Endothelial cell of umbilical vein (primary cell): ENCODE measurements at regions not wholly inside any gene's neighbourhood (a gene's known extent, or its start where the extent isn't known, plus 50 kb on each side); places are given as distances from the start of the nearest gene placed in this dataset.

Source experiments
- BruUV-seq: library from RNA; stranded (reverse); fragments of 400-500 nt; replicated peaks from 2 replicates; lab custom pipeline; 2021; lab: Mats Ljungman, UMichigan
- CTCF ChIA-PET: fragments of 300-600, 350-600 bp; sonication (Branson Sonifier 250); formaldehyde crosslinking; loops from one replicate; lab custom pipeline; 2021; ENCODE audit warnings: antibody characterized with exemption, inconsistent platforms; lab: Charles Lee
- POLR2A ChIA-PET: fragments of 300-600, 350-600 bp; sonication (Branson Sonifier 250); formaldehyde crosslinking; loops from one replicate; lab custom pipeline; 2021; ENCODE audit warnings: antibody characterized with exemption, inconsistent platforms; lab: Charles Lee
- DNase-seq: peaks from one replicate; pipeline ENCODE4 v3.0.0-alpha.2; 2011; ENCODE audit warnings: low read depth, low spot score
- FAIRE-seq: peaks from 2 replicates; lab custom pipeline; 2011; peaks lifted over from hg19 to GRCh38; lab: Jason Lieb, UNC
- H2AFZ ChIP-seq: 2 replicates; pipeline ENCODE4 v1.6.0; 2012; ENCODE audit warnings: low read depth, low read length, control low read depth, inconsistent platforms
- H3K27ac ChIP-seq: 2 replicates; pipeline ENCODE4 v1.5.1; 2011; ENCODE audit warnings: low read depth, mild to moderate bottlenecking, control low read depth, low read length, moderate library complexity; ENCODE audit not compliant: insufficient read depth
- H3K27me3 ChIP-seq, 2 experiments: 2 replicates each; pipeline versions ENCODE4 v1.6.0 to v1.6.1; 2011; ENCODE audit warnings: low read length in 2 of 2, mixed read lengths in 1 of 2; ENCODE audit not compliant: control insufficient read depth in 2 of 2, insufficient read depth in 2 of 2
- H3K36me3 ChIP-seq, 2 experiments: 2 replicates in 1 of 2; 3 replicates in 1 of 2; pipeline ENCODE4 v1.5.1; 2011; ENCODE audit warnings: low read length in 2 of 2, mild to moderate bottlenecking in 1 of 2, moderate library complexity in 1 of 2; ENCODE audit not compliant: control insufficient read depth in 2 of 2, insufficient read depth in 2 of 2; ENCODE audit errors: extremely low read depth in 1 of 2
- H3K4me1 ChIP-seq: 3 replicates; pipeline ENCODE4 v1.5.1; 2011; ENCODE audit warnings: mild to moderate bottlenecking, low read length; ENCODE audit not compliant: control insufficient read depth, insufficient read depth; ENCODE audit errors: extremely low read depth
- H3K4me2 ChIP-seq: 2 replicates; pipeline ENCODE4 v1.6.1; 2011; ENCODE audit warnings: low read length, control low read depth, mixed read lengths; ENCODE audit not compliant: insufficient read depth
- H3K4me3 ChIP-seq, 3 experiments: fragments of 200-600 bp in 1 of 3; sonication (generic), shearing (Covaris generic) in 1 of 3; replicated peaks in 1 of 3; 2 replicates each; pipeline ENCODE4 v1.5.1; 2011 to 2016; ENCODE audit warnings: control low read depth in 3 of 3, low read length in 3 of 3, mild to moderate bottlenecking in 2 of 3, inconsistent platforms in 1 of 3, low read depth in 1 of 3, moderate library complexity in 1 of 3; ENCODE audit not compliant: insufficient read depth in 1 of 3
- H3K79me2 ChIP-seq: 2 replicates; pipeline ENCODE4 v1.6.0; 2012; ENCODE audit warnings: low read length, inconsistent platforms; ENCODE audit not compliant: control insufficient read depth, insufficient read depth
- H3K9ac ChIP-seq: replicated peaks from 2 replicates; pipeline ENCODE3; 2011; ENCODE audit warnings: low read length, control low read depth; ENCODE audit not compliant: insufficient read depth; ENCODE audit errors: extremely low read depth
- H3K9me1 ChIP-seq: replicated peaks from 3 replicates; pipeline ENCODE4 v1.6.0; 2011; ENCODE audit warnings: mild to moderate bottlenecking, low read length; ENCODE audit not compliant: control insufficient read depth, insufficient read depth; ENCODE audit errors: extremely low read depth
- H3K9me3 ChIP-seq: replicated peaks from 2 replicates; pipeline ENCODE4 v1.5.1; 2012; ENCODE audit warnings: low read length, inconsistent platforms; ENCODE audit not compliant: control insufficient read depth, insufficient read depth
- H4K20me1 ChIP-seq: replicated peaks from 2 replicates; pipeline ENCODE3; 2011; ENCODE audit warnings: mild to moderate bottlenecking, low read length; ENCODE audit not compliant: control insufficient read depth, insufficient read depth; ENCODE audit errors: extremely low read depth
- CTCF ChIP-seq, 2 donors: IDR thresholded peaks; 1 replicate in 1 of 2; 2 replicates in 1 of 2; pipeline ENCODE4 v1.5.1; 2011; ENCODE audit warnings: low read length in 2 of 2, mild to moderate bottlenecking in 2 of 2, moderate library complexity in 2 of 2, control low read depth in 1 of 2, inconsistent platforms in 1 of 2, low read depth in 1 of 2; ENCODE audit not compliant: insufficient read depth in 1 of 2; ENCODE audit errors: extremely low read depth in 1 of 2
- EZH2 ChIP-seq: IDR thresholded peaks from 2 replicates; pipeline ENCODE4 v1.6.1; 2012; ENCODE audit warnings: borderline replicate concordance, low read depth, mild to moderate bottlenecking, moderate library complexity, low read length, inconsistent platforms; ENCODE audit not compliant: severe bottlenecking
- FOS ChIP-seq: IDR thresholded peaks from 2 replicates; pipeline ENCODE4 v1.6.1; 2011; ENCODE audit warnings: mild to moderate bottlenecking, low read length, moderate library complexity, borderline replicate concordance; ENCODE audit not compliant: insufficient read depth
- GATA2 ChIP-seq: IDR thresholded peaks from 2 replicates; pipeline ENCODE4 v1.7.0; 2011; ENCODE audit warnings: low read depth, mild to moderate bottlenecking, moderate library complexity, mixed read lengths, low read length; ENCODE audit not compliant: insufficient read length, insufficient read depth
- JUN ChIP-seq: IDR thresholded peaks from 2 replicates; pipeline ENCODE4 v1.6.1; 2011; ENCODE audit warnings: borderline replicate concordance, low read depth; ENCODE audit not compliant: insufficient read length, insufficient read depth
- MYC ChIP-seq: IDR thresholded peaks from one replicate; pipeline ENCODE4 v1.6.1; 2011; ENCODE audit warnings: mild to moderate bottlenecking, low read depth, low read length
- POLR2A ChIP-seq: IDR thresholded peaks from 2 replicates; pipeline ENCODE4 v1.6.1; 2012; ENCODE audit warnings: low read depth, mild to moderate bottlenecking, control low read depth, low read length
- POLR2AphosphoS5 ChIP-seq: IDR thresholded peaks from 2 replicates; pipeline ENCODE4 v1.6.1; 2012; ENCODE audit warnings: low read depth, mild to moderate bottlenecking, control low read depth, low read length, moderate library complexity; ENCODE audit not compliant: insufficient read depth
- dilution Hi-C: fragments of 300-500 bp; cut with MboI; formaldehyde crosslinking; loops from one replicate; pipeline ENCODE4 v1.15.0; 2019; ENCODE audit warnings: low sequenced_read_pairs; ENCODE audit not compliant: extremely low pct_ligation_motif_present
- intact Hi-C: fragments of 100-400 bp; cut with micrococcal nuclease; formaldehyde crosslinking; loops from one replicate; pipeline ENCODE4 v1.10.0; 2022
- TF ChIP-seq, protein P1 (sequence below): IDR thresholded peaks from 2 replicates; pipeline ENCODE4 v1.6.1; 2011; ENCODE audit not compliant: insufficient read depth, insufficient read length

GRCh38 chr16:72295914-72296313 lies 124.0 kb upstream of the PMFBP1 start:
- ChIA-PET POLR2A (no interaction called here), CTCF (no interaction called here)
- BruUV-seq: no TSS peak
- DNase-seq: no peak
- H3K9me1 ChIP-seq: no peaks in the 10 kb centered on the region
- no peak overlapping the region for H3K4me3 ChIP-seq
- peaks cover 22% of the 10 kb centered on the region for H3K4me1 ChIP-seq
- no peaks in the 10 kb centered on the region for H3K9me3 ChIP-seq
- dilution Hi-C loops (no loop called here), intact Hi-C loops (loop anchor here (10.0 kb wide), 1 partner anchor 759 kb away; no protein-coding TSS in a partner anchor)
- no peak overlapping the region for H3K27ac ChIP-seq
- no peak for FAIRE-seq
- no peak overlapping the region for H3K9ac ChIP-seq
- H3K4me2 ChIP-seq: no peak overlapping the region
- no peaks in the 10 kb centered on the region for H3K79me2 ChIP-seq
- no peak overlapping the region for H2AFZ ChIP-seq
- no peaks in the 10 kb centered on the region for H3K36me3 ChIP-seq
- TF ChIP-seq CTCF (IDR thresholded peaks at IDR 0.05; ENCODE audit: extremely low read depth in 1 of 2, insufficient read depth in 1 of 2, low read depth in 1 of 2, low read length in 2 of 2) (no peak), FOS (no peak), POLR2AphosphoS5 (no peak), JUN (no peak), EZH2 (no peak), POLR2A (no peak), GATA2 (no peak), MYC (no peak)
- TF ChIP-seq, protein P1, sequence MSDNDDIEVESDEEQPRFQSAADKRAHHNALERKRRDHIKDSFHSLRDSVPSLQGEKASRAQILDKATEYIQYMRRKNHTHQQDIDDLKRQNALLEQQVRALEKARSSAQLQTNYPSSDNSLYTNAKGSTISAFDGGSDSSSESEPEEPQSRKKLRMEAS: no peak
- H4K20me1 ChIP-seq: no peaks in the 10 kb centered on the region
- H3K27me3 ChIP-seq: no peaks in the 10 kb centered on the region
